Breast epithelium (tissue), 4 donors: ENCODE measurements at regions not wholly inside any gene's neighbourhood (a gene's known extent, or its start where the extent isn't known, plus 50 kb on each side); places are given as distances from the start of the nearest gene placed in this dataset.

Source experiments
- DNase-seq, 2 donors: peaks; one replicate each; pipeline ENCODE4 v3.0.0-alpha.2; 2019; ENCODE audit warnings: low spot score in 2 of 2
- H3K27ac ChIP-seq, 2 donors: fragments of 200-600 bp; sonication (generic) in 1 of 2; one replicate each; pipeline ENCODE4 v1.5.1; 2016 to 2019; ENCODE audit warnings: mild to moderate bottlenecking in 1 of 2
- H3K27me3 ChIP-seq, 2 donors: fragments of 200-600 bp; sonication (generic) in 1 of 2; one replicate each; pipeline versions ENCODE4 v1.5.1 to v1.6.0; 2017 to 2019; ENCODE audit warnings: control low read depth in 1 of 2, mild to moderate bottlenecking in 1 of 2
- H3K36me3 ChIP-seq: fragments of 200-600 bp; one replicate; pipeline ENCODE4 v1.5.1; 2019
- H3K4me1 ChIP-seq, 2 donors: fragments of 200-600 bp; sonication (generic); one replicate each; pipeline ENCODE4 v1.5.1; 2016 to 2019; ENCODE audit warnings: control low read depth in 1 of 2
- H3K4me3 ChIP-seq, 3 donors: fragments of 200-600 bp; sonication (generic); 1 replicate in 2 of 3; 2 replicates in 1 of 3; pipeline ENCODE4 v1.5.1; 2016 to 2019; ENCODE audit warnings: mild to moderate bottlenecking in 3 of 3, moderate library complexity in 2 of 3
- H3K9me3 ChIP-seq, 2 donors: fragments of 200-600 bp; sonication (generic) in 1 of 2; one replicate each; pipeline ENCODE4 v1.5.1; 2016 to 2019; ENCODE audit warnings: control low read depth in 1 of 2
- CTCF ChIP-seq, 3 donors: fragments of 450-650 bp; IDR thresholded peaks; one replicate each; pipeline ENCODE4 v1.5.1; 2016 to 2017; ENCODE audit warnings: antibody characterized with exemption in 3 of 3, mild to moderate bottlenecking in 3 of 3, moderate library complexity in 3 of 3
- POLR2A ChIP-seq: fragments of 450-650 bp; IDR thresholded peaks from one replicate; pipeline ENCODE4 v1.6.1; 2016; ENCODE audit warnings: antibody characterized with exemption, mild to moderate bottlenecking, moderate library complexity
- POLR2AphosphoS5 ChIP-seq, 3 donors: sonication (generic); formaldehyde crosslinking; IDR thresholded peaks; one replicate each; pipeline ENCODE4 v1.6.1; 2017; ENCODE audit warnings: antibody characterized with exemption in 3 of 3
- intact Hi-C: fragments of 100-400 bp; cut with DNase I; formaldehyde crosslinking; loops from one replicate; pipeline ENCODE4 v1.15.1; 2023; ENCODE audit warnings: low total_unique reads

DNA sequence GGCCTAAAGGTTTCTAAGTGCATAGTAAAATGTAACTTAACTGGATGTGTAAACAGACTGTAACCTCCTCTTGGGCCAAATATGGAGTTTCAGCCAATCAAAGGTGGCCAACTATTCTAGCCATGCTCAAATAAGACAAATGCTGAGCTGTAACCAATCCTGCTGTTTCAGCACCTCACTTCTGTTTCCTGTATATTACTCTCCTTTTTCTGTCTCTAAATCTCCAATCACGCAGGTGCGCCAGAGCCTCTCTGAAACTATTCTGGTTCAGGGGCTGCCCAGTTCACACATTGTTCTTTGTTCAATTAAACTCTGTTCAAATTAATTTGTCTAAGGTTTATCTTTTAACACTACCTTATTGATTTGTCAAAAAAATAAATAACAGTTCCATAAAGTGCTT lies 532.7 kb upstream of the DCC start:
- H3K4me1 ChIP-seq = no peaks in the 10 kb centered on the region
- H3K36me3 ChIP-seq = no peaks in the 10 kb centered on the region
- intact Hi-C loops = no loop called here

DNA sequence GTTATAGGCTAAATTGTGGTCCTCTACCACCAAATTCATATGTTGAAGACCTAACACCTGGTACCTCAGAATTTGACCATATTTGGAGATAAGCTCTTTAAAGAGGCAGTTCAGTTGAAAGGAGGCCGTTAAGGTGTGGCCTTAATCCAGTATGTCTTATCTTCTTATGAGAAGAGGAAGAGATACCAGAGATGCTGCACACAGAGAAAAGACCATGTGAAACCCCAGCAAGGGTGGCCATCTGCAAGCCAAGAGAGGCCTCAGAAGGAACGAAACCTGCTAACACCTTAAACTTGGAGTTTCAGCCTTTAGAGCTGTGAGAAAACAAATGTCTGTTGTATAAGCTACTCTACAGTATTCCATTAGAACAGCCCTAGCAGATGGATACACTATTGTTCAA lies 528.1 kb upstream of the DCC start:
- Histone ChIP-seq H3K4me3 (no peak overlapping the region), H3K27ac (no peak overlapping the region), H3K9me3 (no peaks in the 10 kb centered on the region), H3K36me3 (no peaks in the 10 kb centered on the region), H3K27me3 (no peaks in the 10 kb centered on the region), H3K4me1 (no peaks in the 10 kb centered on the region)
- DNase-seq = no peak
- TF ChIP-seq CTCF (IDR thresholded peaks at IDR 0.05) (no peak), POLR2A (no peak), POLR2AphosphoS5 (IDR thresholded peaks at IDR 0.05) (no peak)
- intact Hi-C loops = no loop called here

More for the DNA sequence above, 532.7 kb upstream of the DCC start:
- DNase-seq = no peak
- no peaks in the 10 kb centered on the region for H3K9me3 ChIP-seq
- no peak overlapping the region for H3K4me3 ChIP-seq
- H3K27me3 ChIP-seq = no peaks in the 10 kb centered on the region
- TF ChIP-seq POLR2A (no peak), CTCF (IDR thresholded peaks at IDR 0.05) (no peak)
- H3K27ac ChIP-seq = no peak overlapping the region

- Histone ChIP-seq H3K27me3 (no peaks in the 10 kb centered on the region), H3K9me3 (no peaks in the 10 kb centered on the region), H3K36me3 (no peaks in the 10 kb centered on the region), H3K27ac (no peak overlapping the region), H3K4me1 (no peaks in the 10 kb centered on the region), H3K4me3 (no peak overlapping the region)
- DNase-seq = no peak
- intact Hi-C loops = no loop called here
- TF ChIP-seq POLR2A (no peak), POLR2AphosphoS5 (IDR thresholded peaks at IDR 0.05) (no peak), CTCF (IDR thresholded peaks at IDR 0.05) (no peak)
Measured at GRCh38 chr18:51813740-51814139, 526.3 kb upstream of the DCC start.

DNA sequence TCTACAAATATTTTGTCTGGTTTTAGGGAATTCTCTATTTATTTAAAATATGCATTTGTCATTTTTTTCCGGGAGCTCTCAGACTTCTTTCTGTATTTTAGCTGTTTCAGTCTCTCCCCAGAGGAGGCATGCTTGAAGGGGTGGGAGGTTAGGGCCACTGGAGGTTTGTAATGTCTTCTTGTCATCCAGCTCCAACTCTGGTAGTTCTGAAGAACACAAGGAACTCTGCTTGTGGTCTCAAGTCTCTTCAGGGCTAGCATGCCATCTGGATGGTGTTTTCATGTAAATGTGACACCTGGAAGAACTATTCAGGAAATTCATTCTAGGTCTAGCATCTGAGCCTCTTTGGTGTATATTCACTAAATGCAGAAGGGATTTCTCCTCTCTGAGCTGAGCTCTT lies 518.4 kb upstream of the DCC start:
- Histone ChIP-seq H3K4me1 (no peaks in the 10 kb centered on the region), H3K4me3 (no peak overlapping the region), H3K36me3 (no peaks in the 10 kb centered on the region), H3K27ac (no peak overlapping the region), H3K9me3 (no peaks in the 10 kb centered on the region), H3K27me3 (no peaks in the 10 kb centered on the region)
- no peak for DNase-seq
- intact Hi-C loops = no loop called here
- TF ChIP-seq CTCF (IDR thresholded peaks at IDR 0.05) (no peak), POLR2A (no peak), POLR2AphosphoS5 (IDR thresholded peaks at IDR 0.05) (no peak)

DNA sequence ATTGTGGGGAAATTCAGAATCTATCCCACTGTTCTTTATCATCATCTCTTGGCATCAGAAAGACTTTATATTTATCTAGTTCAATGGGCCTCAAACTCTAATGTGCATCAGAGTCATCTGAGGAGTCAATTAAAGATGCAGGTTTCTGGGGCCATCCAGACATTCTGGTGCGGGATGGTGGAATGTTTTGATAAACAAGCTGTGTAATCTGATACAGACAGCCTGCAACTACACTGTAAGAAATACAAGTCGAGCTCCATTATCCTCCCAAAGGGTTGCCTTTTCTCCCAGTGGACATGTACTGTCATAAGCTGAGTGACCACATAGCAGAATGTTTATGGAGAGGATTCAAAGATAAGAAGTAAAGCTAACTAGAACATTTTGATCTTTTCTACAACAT lies 515.3 kb upstream of the DCC start:
- Histone ChIP-seq H3K36me3 (no peaks in the 10 kb centered on the region), H3K27me3 (no peaks in the 10 kb centered on the region), H3K4me1 (no peaks in the 10 kb centered on the region), H3K27ac (no peak overlapping the region), H3K9me3 (peaks cover 0 to 4% of the 10 kb centered on the region in 2 donors), H3K4me3 (no peak overlapping the region)
- intact Hi-C loops = no loop called here
- DNase-seq = no peak
- TF ChIP-seq POLR2A (no peak), POLR2AphosphoS5 (IDR thresholded peaks at IDR 0.05) (no peak), CTCF (IDR thresholded peaks at IDR 0.05) (no peak)
